Endothelial cell of umbilical vein (primary cell): ENCODE measurements at regions not wholly inside any gene's neighbourhood (a gene's known extent, or its start where the extent isn't known, plus 50 kb on each side); places are given as distances from the start of the nearest gene placed in this dataset.

Source experiments
- BruUV-seq: library from RNA; stranded (reverse); fragments of 400-500 nt; replicated peaks from 2 replicates; lab custom pipeline; 2021; lab: Mats Ljungman, UMichigan
- CTCF ChIA-PET: fragments of 300-600, 350-600 bp; sonication (Branson Sonifier 250); formaldehyde crosslinking; loops from one replicate; lab custom pipeline; 2021; ENCODE audit warnings: antibody characterized with exemption, inconsistent platforms; lab: Charles Lee
- POLR2A ChIA-PET: fragments of 300-600, 350-600 bp; sonication (Branson Sonifier 250); formaldehyde crosslinking; loops from one replicate; lab custom pipeline; 2021; ENCODE audit warnings: antibody characterized with exemption, inconsistent platforms; lab: Charles Lee
- DNase-seq: peaks from one replicate; pipeline ENCODE4 v3.0.0-alpha.2; 2011; ENCODE audit warnings: low read depth, low spot score
- FAIRE-seq: peaks from 2 replicates; lab custom pipeline; 2011; peaks lifted over from hg19 to GRCh38; lab: Jason Lieb, UNC
- H2AFZ ChIP-seq: 2 replicates; pipeline ENCODE4 v1.6.0; 2012; ENCODE audit warnings: low read depth, low read length, control low read depth, inconsistent platforms
- H3K27ac ChIP-seq: 2 replicates; pipeline ENCODE4 v1.5.1; 2011; ENCODE audit warnings: low read depth, mild to moderate bottlenecking, control low read depth, low read length, moderate library complexity; ENCODE audit not compliant: insufficient read depth
- H3K27me3 ChIP-seq, 2 experiments: 2 replicates each; pipeline versions ENCODE4 v1.6.0 to v1.6.1; 2011; ENCODE audit warnings: low read length in 2 of 2, mixed read lengths in 1 of 2; ENCODE audit not compliant: control insufficient read depth in 2 of 2, insufficient read depth in 2 of 2
- H3K36me3 ChIP-seq, 2 experiments: 2 replicates in 1 of 2; 3 replicates in 1 of 2; pipeline ENCODE4 v1.5.1; 2011; ENCODE audit warnings: low read length in 2 of 2, mild to moderate bottlenecking in 1 of 2, moderate library complexity in 1 of 2; ENCODE audit not compliant: control insufficient read depth in 2 of 2, insufficient read depth in 2 of 2; ENCODE audit errors: extremely low read depth in 1 of 2
- H3K4me1 ChIP-seq: 3 replicates; pipeline ENCODE4 v1.5.1; 2011; ENCODE audit warnings: mild to moderate bottlenecking, low read length; ENCODE audit not compliant: control insufficient read depth, insufficient read depth; ENCODE audit errors: extremely low read depth
- H3K4me2 ChIP-seq: 2 replicates; pipeline ENCODE4 v1.6.1; 2011; ENCODE audit warnings: low read length, control low read depth, mixed read lengths; ENCODE audit not compliant: insufficient read depth
- H3K4me3 ChIP-seq, 3 experiments: fragments of 200-600 bp in 1 of 3; sonication (generic), shearing (Covaris generic) in 1 of 3; replicated peaks in 1 of 3; 2 replicates each; pipeline ENCODE4 v1.5.1; 2011 to 2016; ENCODE audit warnings: control low read depth in 3 of 3, low read length in 3 of 3, mild to moderate bottlenecking in 2 of 3, inconsistent platforms in 1 of 3, low read depth in 1 of 3, moderate library complexity in 1 of 3; ENCODE audit not compliant: insufficient read depth in 1 of 3
- H3K79me2 ChIP-seq: 2 replicates; pipeline ENCODE4 v1.6.0; 2012; ENCODE audit warnings: low read length, inconsistent platforms; ENCODE audit not compliant: control insufficient read depth, insufficient read depth
- H3K9ac ChIP-seq: replicated peaks from 2 replicates; pipeline ENCODE3; 2011; ENCODE audit warnings: low read length, control low read depth; ENCODE audit not compliant: insufficient read depth; ENCODE audit errors: extremely low read depth
- H3K9me1 ChIP-seq: replicated peaks from 3 replicates; pipeline ENCODE4 v1.6.0; 2011; ENCODE audit warnings: mild to moderate bottlenecking, low read length; ENCODE audit not compliant: control insufficient read depth, insufficient read depth; ENCODE audit errors: extremely low read depth
- H3K9me3 ChIP-seq: replicated peaks from 2 replicates; pipeline ENCODE4 v1.5.1; 2012; ENCODE audit warnings: low read length, inconsistent platforms; ENCODE audit not compliant: control insufficient read depth, insufficient read depth
- H4K20me1 ChIP-seq: replicated peaks from 2 replicates; pipeline ENCODE3; 2011; ENCODE audit warnings: mild to moderate bottlenecking, low read length; ENCODE audit not compliant: control insufficient read depth, insufficient read depth; ENCODE audit errors: extremely low read depth
- EZH2 ChIP-seq: IDR thresholded peaks from 2 replicates; pipeline ENCODE4 v1.6.1; 2012; ENCODE audit warnings: borderline replicate concordance, low read depth, mild to moderate bottlenecking, moderate library complexity, low read length, inconsistent platforms; ENCODE audit not compliant: severe bottlenecking
- GATA2 ChIP-seq: IDR thresholded peaks from 2 replicates; pipeline ENCODE4 v1.7.0; 2011; ENCODE audit warnings: low read depth, mild to moderate bottlenecking, moderate library complexity, mixed read lengths, low read length; ENCODE audit not compliant: insufficient read length, insufficient read depth
- JUN ChIP-seq: IDR thresholded peaks from 2 replicates; pipeline ENCODE4 v1.6.1; 2011; ENCODE audit warnings: borderline replicate concordance, low read depth; ENCODE audit not compliant: insufficient read length, insufficient read depth
- MAX ChIP-seq: IDR thresholded peaks from 2 replicates; pipeline ENCODE4 v1.6.1; 2011; ENCODE audit not compliant: insufficient read depth, insufficient read length
- MYC ChIP-seq: IDR thresholded peaks from one replicate; pipeline ENCODE4 v1.6.1; 2011; ENCODE audit warnings: mild to moderate bottlenecking, low read depth, low read length
- POLR2A ChIP-seq: IDR thresholded peaks from 2 replicates; pipeline ENCODE4 v1.6.1; 2012; ENCODE audit warnings: low read depth, mild to moderate bottlenecking, control low read depth, low read length
- POLR2AphosphoS5 ChIP-seq: IDR thresholded peaks from 2 replicates; pipeline ENCODE4 v1.6.1; 2012; ENCODE audit warnings: low read depth, mild to moderate bottlenecking, control low read depth, low read length, moderate library complexity; ENCODE audit not compliant: insufficient read depth
- dilution Hi-C: fragments of 300-500 bp; cut with MboI; formaldehyde crosslinking; loops from one replicate; pipeline ENCODE4 v1.15.0; 2019; ENCODE audit warnings: low sequenced_read_pairs; ENCODE audit not compliant: extremely low pct_ligation_motif_present
- intact Hi-C: fragments of 100-400 bp; cut with micrococcal nuclease; formaldehyde crosslinking; loops from one replicate; pipeline ENCODE4 v1.10.0; 2022
- TF ChIP-seq, protein P1 (sequence below), 2 donors: IDR thresholded peaks; 1 replicate in 1 of 2; 2 replicates in 1 of 2; pipeline ENCODE4 v1.5.1; 2011; ENCODE audit warnings: low read length in 2 of 2, mild to moderate bottlenecking in 2 of 2, moderate library complexity in 2 of 2, control low read depth in 1 of 2, inconsistent platforms in 1 of 2, low read depth in 1 of 2; ENCODE audit not compliant: insufficient read depth in 1 of 2; ENCODE audit errors: extremely low read depth in 1 of 2

DNA sequence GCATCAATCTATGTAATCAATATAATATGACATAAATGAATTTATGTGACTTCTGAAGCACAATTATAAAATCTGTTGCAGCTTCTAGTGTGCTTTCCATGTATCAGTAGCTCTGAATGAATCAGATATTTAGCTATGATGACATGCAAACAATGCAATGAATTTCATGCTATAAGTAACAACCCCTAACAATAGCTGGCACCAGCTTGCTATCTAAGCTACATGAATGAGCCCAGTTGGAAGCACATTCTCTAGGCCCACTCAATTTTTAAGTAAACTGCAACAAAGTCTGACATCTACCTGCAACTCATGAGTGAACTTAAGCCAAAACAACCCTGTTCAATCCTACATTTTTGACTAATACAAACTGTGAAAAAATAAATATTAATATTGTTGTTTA, 507.3 kb upstream of the ROBO1 start:
- FAIRE-seq: no peak
- dilution Hi-C loops: no loop called here
- Histone ChIP-seq H3K4me1 (no peaks in the 10 kb centered on the region), H3K9me1 (no peaks in the 10 kb centered on the region), H3K27me3 (no peaks in the 10 kb centered on the region), H3K79me2 (no peaks in the 10 kb centered on the region), H3K9ac (no peak overlapping the region), H3K27ac (no peak overlapping the region), H2AFZ (no peak overlapping the region), H3K9me3 (no peaks in the 10 kb centered on the region), H3K4me2 (no peak overlapping the region), H3K36me3 (no peaks in the 10 kb centered on the region), H4K20me1 (no peaks in the 10 kb centered on the region), H3K4me3 (no peak overlapping the region)
- ChIA-PET CTCF (no interaction called here), POLR2A (no interaction called here)
- intact Hi-C loops: no loop called here
- DNase-seq: no peak
- TF ChIP-seq MYC (no peak), EZH2 (no peak), GATA2 (no peak), POLR2A (no peak), MAX (no peak)
- TF ChIP-seq, protein P1, sequence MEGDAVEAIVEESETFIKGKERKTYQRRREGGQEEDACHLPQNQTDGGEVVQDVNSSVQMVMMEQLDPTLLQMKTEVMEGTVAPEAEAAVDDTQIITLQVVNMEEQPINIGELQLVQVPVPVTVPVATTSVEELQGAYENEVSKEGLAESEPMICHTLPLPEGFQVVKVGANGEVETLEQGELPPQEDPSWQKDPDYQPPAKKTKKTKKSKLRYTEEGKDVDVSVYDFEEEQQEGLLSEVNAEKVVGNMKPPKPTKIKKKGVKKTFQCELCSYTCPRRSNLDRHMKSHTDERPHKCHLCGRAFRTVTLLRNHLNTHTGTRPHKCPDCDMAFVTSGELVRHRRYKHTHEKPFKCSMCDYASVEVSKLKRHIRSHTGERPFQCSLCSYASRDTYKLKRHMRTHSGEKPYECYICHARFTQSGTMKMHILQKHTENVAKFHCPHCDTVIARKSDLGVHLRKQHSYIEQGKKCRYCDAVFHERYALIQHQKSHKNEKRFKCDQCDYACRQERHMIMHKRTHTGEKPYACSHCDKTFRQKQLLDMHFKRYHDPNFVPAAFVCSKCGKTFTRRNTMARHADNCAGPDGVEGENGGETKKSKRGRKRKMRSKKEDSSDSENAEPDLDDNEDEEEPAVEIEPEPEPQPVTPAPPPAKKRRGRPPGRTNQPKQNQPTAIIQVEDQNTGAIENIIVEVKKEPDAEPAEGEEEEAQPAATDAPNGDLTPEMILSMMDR (IDR thresholded peaks at IDR 0.05; ENCODE audit: extremely low read depth in 1 of 2, insufficient read depth in 1 of 2, low read depth in 1 of 2, low read length in 2 of 2): no peak
- no TSS peak for BruUV-seq

- ChIA-PET POLR2A (no interaction called here), CTCF (no interaction called here)
- Histone ChIP-seq H3K79me2 (no peaks in the 10 kb centered on the region), H3K4me2 (no peak overlapping the region), H3K4me1 (no peaks in the 10 kb centered on the region), H3K9me1 (no peaks in the 10 kb centered on the region), H3K9ac (no peak overlapping the region), H3K9me3 (no peaks in the 10 kb centered on the region), H3K27ac (no peak overlapping the region), H3K27me3 (no peaks in the 10 kb centered on the region), H4K20me1 (no peaks in the 10 kb centered on the region), H2AFZ (no peak overlapping the region), H3K36me3 (no peaks in the 10 kb centered on the region), H3K4me3 (no peak overlapping the region)
- TF ChIP-seq, protein P1 (IDR thresholded peaks at IDR 0.05; ENCODE audit: extremely low read depth in 1 of 2, insufficient read depth in 1 of 2, low read depth in 1 of 2, low read length in 2 of 2): no peak
- TF ChIP-seq POLR2AphosphoS5 (no peak), POLR2A (no peak), GATA2 (no peak), JUN (no peak)
- intact Hi-C loops (no loop called here), dilution Hi-C loops (no loop called here)
- no TSS peak for BruUV-seq
- FAIRE-seq: no peak
- no peak for DNase-seq
Measured at GRCh38 chr3:80263260-80263659, 495.5 kb upstream of the ROBO1 start.
